Spleen (tissue), 11 donors: ENCODE measurements at regions not wholly inside any gene's neighbourhood (a gene's known extent, or its start where the extent isn't known, plus 50 kb on each side); places are given as distances from the start of the nearest gene placed in this dataset.

ENCODE experiments used
- DNase-seq: peaks from one replicate; pipeline ENCODE4 v3.0.0-alpha.2; 2020
- H3K27ac ChIP-seq, 8 donors: fragments of 200-600 bp; sonication (generic) in 7 of 8; 1 replicate in 4 of 8; 2 replicates in 4 of 8; pipeline versions ENCODE4 v1.5.0 to v1.8.0; 2016 to 2021; ENCODE audit warnings: inconsistent platforms in 4 of 8, mild to moderate bottlenecking in 4 of 8, moderate library complexity in 1 of 8
- H3K27me3 ChIP-seq, 7 donors: fragments of 200-600 bp; sonication (generic) in 6 of 7; replicated peaks in 1 of 7; 1 replicate in 4 of 7; 2 replicates in 3 of 7; pipeline versions ENCODE4 v1.5.0 to v1.8.0; 2016 to 2021; ENCODE audit warnings: inconsistent platforms in 3 of 7, mild to moderate bottlenecking in 1 of 7
- H3K36me3 ChIP-seq, 6 donors: fragments of 200-600 bp; sonication (generic) in 5 of 6; 1 replicate in 4 of 6; 2 replicates in 2 of 6; pipeline versions ENCODE4 v1.5.0 to v1.8.0; 2016 to 2021; ENCODE audit warnings: inconsistent platforms in 2 of 6
- H3K4me1 ChIP-seq, 6 donors: fragments of 200-600 bp; sonication (generic) in 5 of 6; 1 replicate in 3 of 6; 2 replicates in 3 of 6; pipeline versions ENCODE4 v1.5.0 to v1.8.0; 2016 to 2021; ENCODE audit warnings: inconsistent platforms in 3 of 6
- H3K4me3 ChIP-seq, 8 donors: fragments of 200-600 bp; sonication (generic) in 7 of 8; 1 replicate in 4 of 8; 2 replicates in 4 of 8; pipeline versions ENCODE4 v1.5.0 to v1.8.0; 2016 to 2021; ENCODE audit warnings: inconsistent platforms in 4 of 8, mild to moderate bottlenecking in 4 of 8, moderate library complexity in 2 of 8
- H3K9me3 ChIP-seq, 8 donors: fragments of 200-600 bp; sonication (generic) in 7 of 8; 1 replicate in 4 of 8; 2 replicates in 4 of 8; pipeline versions ENCODE4 v1.5.0 to v1.8.0; 2016 to 2021; ENCODE audit warnings: inconsistent platforms in 4 of 8
- CTCF ChIP-seq, 11 experiments: fragments of 200-600 bp in 7 of 11; fragments of 450-650 bp in 4 of 11; sonication (generic) in 4 of 11; IDR thresholded peaks in 8 of 11; conservative IDR thresholded peaks in 3 of 11; 1 replicate in 7 of 11; 2 replicates in 4 of 11; pipeline versions ENCODE4 v1.4.0 to v1.8.0; 2016 to 2021; ENCODE audit warnings: antibody characterized with exemption in 11 of 11, inconsistent platforms in 4 of 11, mild to moderate bottlenecking in 1 of 11
- POLR2A ChIP-seq, 3 donors: fragments of 450-650 bp; IDR thresholded peaks; one replicate each; pipeline ENCODE4 v1.5.1; 2017; ENCODE audit warnings: antibody characterized with exemption in 3 of 3, mild to moderate bottlenecking in 1 of 3
- POLR2AphosphoS5 ChIP-seq, 3 donors: sonication (generic); formaldehyde crosslinking; IDR thresholded peaks; one replicate each; pipeline ENCODE4 v1.5.1; 2017; ENCODE audit warnings: antibody characterized with exemption in 3 of 3
- WGBS, 5 donors: extraction: QIAGEN DNeasy Blood & Tissue Kit in 3 of 5; methylation state at CpG; one replicate each; pipeline versions ENCODE4 v1.1.5 to v1.1.7; 2013 to 2018; 5-methylcytosine and 5-hydroxymethylcytosine counted together
- intact Hi-C: fragments of 100-400 bp; cut with DNase I; formaldehyde crosslinking; loops from one replicate; pipeline ENCODE4 v1.15.0; 2023; ENCODE audit warnings: low total_unique reads
- donor health status: healthy with polysubstance abuse.
- donor health status: DM: no; HTN: no; CAD: no; lungs with moderate emphysema.
- donor health status: DM: no; HTN: no; CAD: no.
- donor health status: Bipolar disorder and iron deficiency.
- donor health status: healthy.
- donor health status: DM: no; HTN: no; CAD: no.
- donor health status: DM: yes; HTN: yes; CAD: no.

DNA sequence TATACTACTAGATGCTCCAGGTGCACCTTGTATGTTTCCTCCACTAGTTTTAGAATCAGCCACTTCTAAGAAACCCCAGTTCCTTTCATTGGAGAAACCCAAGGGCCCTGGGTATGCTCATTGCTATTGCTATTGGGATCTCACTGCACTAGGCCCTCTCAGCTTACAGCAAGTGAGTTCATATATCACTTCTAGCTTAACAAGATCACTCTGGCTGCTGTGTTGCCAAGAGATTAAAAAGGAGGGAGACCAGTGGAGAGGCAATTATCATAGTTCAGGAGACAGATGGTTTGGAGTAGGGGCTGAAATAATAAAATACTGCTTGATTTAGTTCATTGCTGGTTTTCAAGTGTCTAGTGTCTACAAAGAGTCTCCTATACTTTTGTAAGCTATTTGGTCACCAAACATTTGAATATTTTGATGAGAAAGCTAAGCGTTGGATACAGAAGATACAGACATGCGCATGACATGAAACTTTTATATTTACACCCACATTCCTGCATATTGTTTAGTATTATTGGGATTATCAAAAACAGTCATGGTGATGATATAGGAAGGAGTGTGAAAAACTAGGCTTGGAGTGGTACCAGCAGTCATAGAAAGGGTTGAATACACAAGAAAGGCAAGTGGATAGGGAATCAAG lies 671.9 kb downstream of the ADGRL2 start:
- Histone ChIP-seq H3K9me3 (peaks cover 0 to 7% (median 0%) of the 10 kb centered on the region in 8 donors), H3K4me1 (no peaks in the 10 kb centered on the region), H3K4me3 (no peak overlapping the region), H3K27ac (no peak overlapping the region), H3K36me3 (no peaks in the 10 kb centered on the region), H3K27me3 (no peaks in the 10 kb centered on the region)
- WGBS, 5 donors: 87 to 99% (median 95%) methylated on average over 2 of the region's 2 CpGs
- intact Hi-C loops: no loop called here
- TF ChIP-seq CTCF (IDR thresholded peaks at IDR 0.05 in 8 of 11, conservative IDR thresholded peaks at IDR 0.05 in 3 of 11) (no peak), POLR2AphosphoS5 (IDR thresholded peaks at IDR 0.05) (no peak), POLR2A (IDR thresholded peaks at IDR 0.05) (no peak)
- DNase-seq: no peak

GRCh38 chr1:82466891-82467290 lies 666.2 kb downstream of the ADGRL2 start:
- TF ChIP-seq POLR2AphosphoS5 (IDR thresholded peaks at IDR 0.05) (no peak), POLR2A (IDR thresholded peaks at IDR 0.05) (no peak), CTCF (IDR thresholded peaks at IDR 0.05 in 8 of 11, conservative IDR thresholded peaks at IDR 0.05 in 3 of 11) (no peak)
- no peaks in the 10 kb centered on the region for H3K4me1 ChIP-seq

GRCh38 chr1:82466416-82466815 lies 665.7 kb downstream of the ADGRL2 start:
- Histone ChIP-seq H3K27ac (no peak overlapping the region), H3K4me1 (no peaks in the 10 kb centered on the region), H3K36me3 (no peaks in the 10 kb centered on the region), H3K27me3 (no peaks in the 10 kb centered on the region), H3K4me3 (no peak overlapping the region), H3K9me3 (no peaks in the 10 kb centered on the region)
- intact Hi-C loops: no loop called here
- no peak for DNase-seq
- TF ChIP-seq CTCF (IDR thresholded peaks at IDR 0.05 in 8 of 11, conservative IDR thresholded peaks at IDR 0.05 in 3 of 11): no peak

More at GRCh38 chr1:82466891-82467290, 666.2 kb downstream of the ADGRL2 start:
- H3K4me3 ChIP-seq: no peak overlapping the region
- 22 to 53% (median 46%) methylated on average over 1 of the region's 1 CpG for WGBS, 5 donors
- DNase-seq: no peak
- H3K36me3 ChIP-seq: no peaks in the 10 kb centered on the region
- intact Hi-C loops: no loop called here
- H3K27me3 ChIP-seq: no peaks in the 10 kb centered on the region
- H3K27ac ChIP-seq: no peak overlapping the region
- H3K9me3 ChIP-seq: no peaks in the 10 kb centered on the region

DNA sequence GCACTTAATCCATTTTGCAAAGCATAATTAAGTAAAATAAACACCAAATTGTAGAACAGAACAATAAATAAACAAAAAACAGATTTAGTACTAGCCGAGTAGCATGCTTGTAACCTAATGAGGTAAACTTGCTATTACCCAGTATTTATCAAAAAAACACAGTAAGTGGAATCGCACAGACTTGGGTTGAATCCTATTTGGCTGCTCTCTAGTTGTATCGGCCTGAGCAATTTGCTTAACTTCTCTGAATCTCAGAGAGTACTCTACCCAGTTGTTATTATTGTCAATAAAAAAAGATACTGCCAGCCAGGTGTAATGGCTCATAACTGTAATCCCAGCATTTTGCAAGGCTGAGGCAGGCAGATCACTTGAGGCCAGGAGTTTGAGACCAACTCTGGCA lies 664.3 kb downstream of the ADGRL2 start:
- 68 to 79% (median 75%) methylated on average over 3 of the region's 3 CpGs for WGBS, 5 donors
- Histone ChIP-seq H3K4me1 (no peaks in the 10 kb centered on the region), H3K4me3 (no peak overlapping the region), H3K27me3 (no peaks in the 10 kb centered on the region), H3K9me3 (no peaks in the 10 kb centered on the region), H3K36me3 (no peaks in the 10 kb centered on the region), H3K27ac (peak overlapping the region in 5 of 8 donors; percentile 13 to 29 (median 20))
- TF ChIP-seq POLR2A (IDR thresholded peaks at IDR 0.05) (no peak), CTCF (IDR thresholded peaks at IDR 0.05 in 8 of 11, conservative IDR thresholded peaks at IDR 0.05 in 3 of 11) (no peak), POLR2AphosphoS5 (IDR thresholded peaks at IDR 0.05) (no peak)
- no peak for DNase-seq
- intact Hi-C loops: no loop called here
